Superior temporal gyrus (tissue), 1 donor: ENCODE measurements at regions not wholly inside any gene's neighbourhood (a gene's known extent, or its start where the extent isn't known, plus 50 kb on each side); places are given as distances from the start of the nearest gene placed in this dataset.
"Not testable (repeated sequence)": the region's sequence is repeated elsewhere in the genome, so short reads cannot be mapped to it uniquely, and the experiment has no call there.

Experiments used
- DNase-seq: peaks from one replicate; pipeline ENCODE4 v3.0.0-alpha.2; 2016; ENCODE audit errors: extremely low spot score

DNA sequence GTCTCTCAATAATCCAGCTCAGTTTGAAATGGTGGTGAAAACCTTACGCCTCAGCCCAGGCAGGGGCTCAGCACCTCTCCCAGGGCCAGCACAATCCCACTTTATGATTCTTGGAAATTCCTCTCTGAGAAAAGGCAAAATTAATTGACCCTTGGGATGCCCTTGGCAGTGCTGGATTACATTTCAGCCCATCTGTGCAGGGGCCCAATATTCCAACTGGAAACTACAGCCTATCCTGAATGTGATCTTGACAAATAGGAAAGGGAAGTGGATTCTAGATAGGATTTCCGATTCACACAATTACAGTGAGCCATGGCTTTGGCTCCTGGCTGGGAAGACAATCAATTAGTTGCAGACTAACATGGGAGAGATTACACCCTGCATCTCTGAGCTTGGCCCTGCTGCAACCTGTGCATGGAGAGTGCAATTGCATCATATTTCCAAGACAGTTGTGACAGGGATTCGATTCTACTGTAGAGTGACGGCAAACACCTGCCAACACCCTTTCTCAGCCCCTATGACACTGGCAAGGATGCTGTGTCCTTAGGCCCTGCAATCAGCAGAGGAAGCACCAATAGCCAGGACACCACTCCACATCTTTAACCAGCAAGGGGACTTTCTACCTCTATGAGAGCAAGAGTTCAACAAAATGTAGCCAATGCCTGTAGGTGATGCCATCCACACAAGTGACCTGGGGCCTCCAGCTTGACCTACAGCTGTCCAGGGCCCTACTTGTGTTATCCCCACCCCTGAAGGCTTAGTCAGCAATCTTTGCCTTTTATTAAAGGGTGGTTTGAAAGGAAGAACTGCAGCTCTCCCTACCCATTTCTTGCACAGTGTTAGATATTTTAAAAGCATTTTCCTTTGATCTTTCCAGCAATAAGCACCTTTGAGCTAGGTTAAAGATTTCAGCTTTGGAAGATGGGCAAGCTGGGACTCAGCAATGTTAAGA lies 187.2 kb upstream of the HS6ST1 start:
- no peak for DNase-seq

DNA sequence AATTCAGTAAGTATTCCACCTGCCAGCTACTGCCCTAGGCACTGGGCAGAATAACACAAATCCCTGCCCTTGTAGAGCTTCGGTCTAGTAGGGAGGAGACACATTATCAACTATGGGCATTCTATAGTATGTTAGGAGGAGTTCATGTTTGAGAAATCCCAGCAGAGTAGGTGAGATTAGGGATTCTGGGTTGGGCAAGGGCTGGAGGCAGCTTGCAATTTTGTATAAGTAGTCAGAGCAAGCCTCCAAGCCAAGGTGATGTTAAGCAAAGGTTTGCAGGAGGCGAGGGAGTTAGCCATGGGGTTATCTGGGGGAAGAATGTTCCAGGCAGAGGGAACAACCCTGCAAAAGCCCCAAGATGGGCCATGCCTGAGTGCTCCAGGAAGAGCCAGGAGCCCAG lies 187.9 kb upstream of the HS6ST1 start:
- no peak for DNase-seq

- no peak for DNase-seq
Measured at GRCh38 chr2:128510701-128511397, 192.2 kb upstream of the HS6ST1 start.

DNA sequence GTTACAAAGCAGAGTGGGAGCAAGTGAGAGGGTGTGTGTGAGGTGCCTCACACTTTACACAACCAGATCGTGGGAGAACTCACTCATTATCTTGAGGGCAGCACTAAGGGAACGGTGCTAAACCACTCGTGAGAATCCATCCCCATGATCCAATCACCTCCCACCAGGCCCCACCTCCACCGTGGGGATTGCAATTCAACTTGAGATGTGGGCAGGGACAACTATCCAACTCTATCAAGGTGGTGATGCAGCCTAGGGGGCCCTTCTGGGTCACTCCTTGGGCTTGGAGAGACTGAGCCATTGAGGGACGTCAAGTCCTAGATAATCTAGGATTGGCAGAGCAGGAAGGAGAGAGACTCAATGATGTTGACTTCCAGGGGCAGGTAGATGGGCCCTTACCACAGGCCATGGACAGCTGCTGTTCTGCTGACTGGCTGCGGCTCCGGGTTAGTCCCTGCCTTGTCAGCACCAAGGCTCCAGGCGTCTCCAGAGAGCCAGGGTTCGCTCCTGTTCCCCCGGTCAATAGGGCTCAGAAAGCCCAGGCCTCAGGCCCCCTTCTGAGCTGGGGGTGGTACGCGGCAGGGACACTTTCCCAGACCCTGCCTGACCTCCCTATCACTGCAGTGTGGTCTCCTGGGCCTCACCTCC lies 193.2 kb upstream of the HS6ST1 start:
- no peak for DNase-seq

GRCh38 chr2:128512379-128513115 lies 193.9 kb upstream of the HS6ST1 start:
- DNase-seq = no peak

DNA sequence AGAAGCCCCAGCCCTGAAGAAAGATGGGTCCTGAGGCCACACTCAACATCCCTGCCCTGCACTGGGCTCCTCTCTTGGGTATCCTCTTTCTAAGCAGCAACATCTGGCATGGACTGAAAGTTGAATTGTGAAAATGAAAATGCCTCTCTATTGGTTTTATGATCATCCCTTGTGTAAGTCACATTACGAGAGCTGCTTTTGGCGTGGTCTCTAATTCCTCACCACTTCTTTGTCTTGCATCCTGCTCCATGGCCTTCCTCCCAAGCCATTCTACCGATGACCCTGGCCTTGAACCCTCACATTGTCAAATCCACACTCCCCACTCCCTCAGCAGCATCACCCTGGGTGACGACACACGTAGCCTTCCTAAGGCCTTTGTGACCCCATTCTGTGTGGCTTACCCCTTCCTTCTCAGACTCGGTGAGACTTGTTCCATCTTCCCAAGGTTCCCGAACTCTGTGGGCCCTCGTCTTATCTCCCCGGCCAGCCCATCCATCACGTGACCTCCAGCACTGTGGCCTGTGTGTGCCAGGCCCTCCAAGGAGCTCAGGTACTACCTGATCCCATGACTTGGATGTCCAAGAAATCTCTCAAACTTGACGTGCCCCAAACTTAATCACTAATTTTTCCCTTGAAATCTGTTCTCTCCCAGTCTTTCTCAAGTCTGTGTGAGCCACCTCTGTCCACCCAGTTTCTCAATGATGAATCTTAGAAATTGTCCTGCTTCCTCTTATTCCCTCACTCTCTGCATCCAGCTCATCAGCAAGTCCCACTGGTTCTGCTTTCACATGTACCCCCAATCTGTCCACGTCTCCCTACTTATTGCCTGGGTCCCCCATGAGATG lies 194.7 kb upstream of the HS6ST1 start:
- no peak for DNase-seq

DNA sequence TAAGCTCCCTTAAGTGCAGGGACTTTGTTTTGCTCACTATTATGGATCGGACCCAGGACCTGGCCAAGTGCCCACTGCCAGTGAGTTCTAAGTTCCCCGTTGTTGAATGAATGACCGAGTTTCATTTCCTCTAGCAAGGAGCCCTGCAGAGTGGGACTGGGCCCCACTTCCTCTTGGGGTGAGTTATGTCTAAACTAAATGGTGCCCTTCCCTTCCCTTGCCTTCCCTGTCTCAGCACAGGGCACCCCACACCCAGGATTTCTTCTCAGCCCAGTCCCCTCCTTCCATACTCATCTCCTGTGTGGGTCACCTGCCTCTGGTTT lies 195.3 kb upstream of the HS6ST1 start:
- DNase-seq = peak; percentile 21

- no peak for DNase-seq
Measured at GRCh38 chr2:128514555-128514955, 195.9 kb upstream of the HS6ST1 start.

DNA sequence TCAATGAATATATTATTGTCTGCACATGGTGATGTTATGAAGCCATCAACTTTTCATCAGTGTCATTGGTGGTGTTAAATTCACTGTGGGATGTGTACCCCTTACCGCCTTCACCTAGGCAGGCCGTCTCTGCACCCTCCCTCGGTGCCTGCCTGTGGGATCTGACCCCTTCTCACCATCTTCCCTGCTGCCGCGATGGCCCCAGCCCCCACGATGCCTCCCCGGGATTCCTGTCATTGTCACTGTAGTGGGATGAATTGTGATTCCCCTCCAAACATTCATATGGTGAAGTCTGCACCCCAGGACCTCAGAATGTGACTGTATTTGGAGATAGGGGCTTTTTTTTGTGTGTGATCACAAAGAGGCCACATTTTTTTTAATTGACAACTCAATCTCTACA lies 198.3 kb upstream of the HS6ST1 start:
- DNase-seq = no peak

GRCh38 chr2:128519028-128519427 lies 200.4 kb upstream of the HS6ST1 start:
- not testable (repeated sequence) for DNase-seq

DNA sequence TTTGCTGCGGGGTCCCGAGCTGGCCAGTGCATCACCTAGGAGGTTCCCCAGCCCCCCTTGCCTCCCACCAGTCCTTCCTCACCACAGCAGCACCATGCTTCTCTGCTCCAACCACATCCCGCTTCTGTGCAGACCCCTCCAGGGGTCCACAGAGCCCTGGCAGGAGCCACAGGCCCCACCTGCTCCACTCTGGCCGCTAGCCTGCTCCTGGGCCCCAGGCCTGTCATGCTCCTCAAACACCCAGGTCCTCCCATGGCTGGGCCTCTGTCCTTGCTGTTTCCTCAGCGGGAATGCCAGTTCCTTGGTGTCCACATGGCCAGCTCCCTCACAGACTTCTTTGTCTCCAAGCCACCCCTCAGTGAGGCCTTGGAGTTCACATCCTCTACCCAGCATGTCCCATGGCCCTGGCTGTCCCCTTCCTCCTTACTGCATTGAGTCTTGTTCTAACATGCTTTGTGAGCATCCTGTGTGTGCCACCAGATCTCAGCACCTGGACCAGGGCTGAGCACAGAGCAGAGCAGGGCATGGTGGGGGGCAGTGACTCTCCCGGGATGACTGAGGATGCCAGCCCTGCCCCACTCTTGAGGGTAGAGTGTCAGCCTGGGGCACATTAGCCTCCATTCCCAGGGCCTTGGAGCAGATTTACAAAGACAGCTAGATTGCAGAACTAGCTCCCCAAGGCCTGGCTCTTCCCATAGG lies 201.0 kb upstream of the HS6ST1 start:
- no peak for DNase-seq

DNA sequence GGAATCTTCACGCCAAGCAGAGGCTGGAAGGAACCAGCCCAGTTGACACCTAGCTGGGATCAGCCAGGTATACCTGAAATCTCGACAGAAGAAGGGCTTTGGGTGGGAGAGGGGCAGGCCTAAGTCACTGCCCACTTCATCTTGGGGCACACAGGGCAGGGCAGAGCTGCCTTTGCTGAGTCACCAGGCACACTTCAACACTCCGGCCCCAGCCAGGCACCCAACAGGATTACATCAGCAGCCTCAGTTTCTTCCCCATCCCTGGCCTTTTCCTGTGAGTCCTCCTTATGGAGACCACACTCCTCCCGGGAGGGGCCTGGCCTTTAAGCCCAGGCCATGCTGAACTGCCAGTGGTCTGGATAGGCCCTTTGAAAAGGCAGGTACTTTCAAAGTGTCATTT lies 201.7 kb upstream of the HS6ST1 start:
- no peak for DNase-seq

- no peak for DNase-seq
Measured at GRCh38 chr2:128520791-128521190, 202.1 kb upstream of the HS6ST1 start.

DNA sequence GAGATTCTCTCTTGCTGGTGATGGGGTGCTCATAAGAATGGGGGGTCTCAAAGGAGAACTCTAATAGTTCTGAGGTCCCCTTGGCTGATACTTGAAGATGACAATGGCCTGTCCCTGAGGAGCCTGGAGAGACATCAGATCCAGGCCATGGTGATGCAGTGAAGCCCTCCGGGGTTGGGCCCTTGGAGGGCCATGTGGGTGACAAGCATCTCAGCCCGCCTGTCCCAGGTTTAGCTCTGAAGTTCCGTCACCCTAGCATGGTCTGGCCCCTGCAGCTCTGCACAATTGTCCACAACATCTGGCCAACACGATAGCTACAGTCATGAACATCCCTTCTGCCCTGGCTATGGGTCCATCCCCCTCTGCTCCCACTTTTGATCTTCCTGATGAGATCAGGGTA lies 202.8 kb upstream of the HS6ST1 start:
- no peak for DNase-seq

- DNase-seq = no peak
Measured at GRCh38 chr2:128522829-128523228, 204.2 kb upstream of the HS6ST1 start.

DNA sequence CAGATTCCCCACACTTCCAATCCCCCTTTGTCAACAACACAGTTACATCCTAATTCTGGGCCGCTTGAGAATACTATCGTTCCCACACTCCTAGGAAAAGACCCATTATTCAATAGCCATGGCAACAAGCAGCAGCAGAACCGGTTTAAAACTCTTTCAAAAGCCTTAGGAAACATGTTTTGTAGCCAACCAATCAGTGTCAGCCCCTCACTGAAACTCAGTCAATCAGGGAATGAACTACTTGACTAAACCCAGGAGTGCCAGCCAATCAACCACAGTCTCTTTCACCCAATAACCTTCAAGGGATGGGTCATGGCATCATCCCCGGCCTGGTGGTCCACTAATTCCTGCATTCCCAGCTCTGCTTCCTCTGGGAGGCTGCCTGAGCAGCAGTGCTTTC lies 204.8 kb upstream of the HS6ST1 start:
- DNase-seq = no peak

DNA sequence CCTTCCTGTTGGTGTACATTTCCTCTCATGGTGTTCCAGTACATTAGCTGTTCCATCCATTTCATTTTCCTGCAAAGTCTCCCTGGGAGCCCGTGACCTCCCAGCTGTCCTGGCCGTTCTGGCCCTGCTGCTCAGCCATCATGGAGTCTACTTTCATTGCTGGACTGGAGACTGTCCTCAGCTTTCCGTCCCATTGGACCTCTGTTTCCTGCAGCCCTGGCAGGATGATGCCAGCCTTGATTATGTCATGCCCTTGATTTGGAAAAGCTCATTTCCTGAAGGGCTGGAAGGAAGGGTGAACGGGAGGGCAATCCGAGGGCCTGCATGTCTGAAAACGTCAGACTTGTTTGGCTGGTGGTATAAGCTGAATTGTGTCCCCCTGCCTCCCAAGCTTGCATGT lies 205.5 kb upstream of the HS6ST1 start:
- no peak for DNase-seq

DNA sequence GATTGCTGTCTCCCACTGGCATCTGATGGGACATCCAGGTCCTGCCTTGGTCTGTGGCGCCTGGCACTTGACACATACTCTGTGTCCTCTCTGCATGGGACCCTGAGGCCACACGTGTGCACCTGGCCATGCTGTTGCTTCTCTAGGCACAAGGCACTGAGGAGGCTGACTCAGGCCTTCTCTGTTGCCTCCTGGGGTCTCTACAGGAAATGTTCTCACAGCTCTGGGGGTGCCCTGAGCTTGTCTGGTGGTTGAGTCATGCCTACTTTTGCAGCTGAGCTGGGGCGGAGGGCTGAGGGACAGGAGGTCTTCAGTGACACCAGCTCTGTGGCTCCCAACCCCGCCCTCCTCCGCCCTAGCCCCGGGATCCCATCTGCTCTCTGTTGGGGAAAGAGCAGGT lies 207.0 kb upstream of the HS6ST1 start:
- DNase-seq = no peak

DNA sequence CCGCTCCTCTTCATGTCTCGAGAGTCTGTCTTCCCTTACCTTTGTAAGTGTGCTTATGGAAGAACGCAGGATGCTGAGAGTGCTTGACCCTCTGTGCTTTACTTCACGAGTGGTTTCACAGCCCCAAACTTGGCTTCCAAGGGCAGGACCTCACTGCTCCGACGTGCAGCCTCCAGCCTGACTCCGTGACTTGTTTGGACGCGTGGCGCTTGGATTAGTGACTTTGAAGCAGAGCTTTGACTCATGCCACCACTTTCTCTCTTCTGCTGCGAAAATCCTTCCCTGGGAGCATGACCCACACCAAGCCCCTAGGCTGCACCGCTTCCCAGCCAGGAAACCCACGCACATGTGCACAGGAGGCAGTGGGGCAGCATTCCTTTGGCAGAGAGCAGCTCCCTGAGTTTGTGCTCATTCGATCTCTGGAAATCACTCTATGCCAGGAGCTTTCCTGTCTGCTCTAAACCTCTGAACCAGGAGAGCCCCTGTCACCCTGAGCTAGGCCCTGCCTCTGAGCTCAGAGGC lies 207.8 kb upstream of the HS6ST1 start:
- DNase-seq = no peak

DNA sequence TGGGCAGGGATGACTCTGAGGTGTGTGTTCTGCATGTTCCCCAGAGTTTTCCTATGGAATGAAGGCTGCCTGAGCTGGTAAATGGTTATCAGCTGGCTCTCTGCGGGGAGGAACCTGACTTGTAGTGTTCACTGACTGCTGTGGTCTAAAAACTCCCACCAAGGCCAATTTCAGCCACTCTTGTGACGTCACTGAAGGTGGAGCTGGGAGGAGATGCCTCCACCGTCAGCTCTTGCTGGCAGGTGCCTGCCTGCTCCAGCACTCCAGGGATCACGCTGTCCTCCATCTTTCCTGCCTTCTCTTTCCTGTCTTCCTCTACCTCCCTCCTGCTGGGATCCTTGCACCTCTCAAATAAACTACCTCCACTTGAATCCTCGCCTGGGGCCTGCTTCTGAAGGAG lies 209.5 kb upstream of the HS6ST1 start:
- DNase-seq = no peak
